Keratinocyte (primary cell): ENCODE measurements at regions not wholly inside any gene's neighbourhood (a gene's known extent, or its start where the extent isn't known, plus 50 kb on each side); places are given as distances from the start of the nearest gene placed in this dataset.

Experiments
- EZH2 ChIP-seq: IDR thresholded peaks from one replicate; pipeline ENCODE4 v1.6.1; 2012; ENCODE audit warnings: inconsistent platforms, mild to moderate bottlenecking, low read length, moderate library complexity
- TF ChIP-seq, protein P1 (sequence below), 3 experiments: IDR thresholded peaks in 1 of 3; conservative IDR thresholded peaks in 1 of 3; optimal IDR thresholded peaks in 1 of 3; 2 replicates in 2 of 3; 3 replicates in 1 of 3; pipeline versions ENCODE3 to v1.5.1; 2011; ENCODE audit warnings: low read length in 3 of 3, mild to moderate bottlenecking in 3 of 3, moderate library complexity in 2 of 3, control low read depth in 1 of 3, inconsistent platforms in 1 of 3; ENCODE audit not compliant: insufficient read depth in 2 of 3; ENCODE audit errors: extremely low read depth in 1 of 3

DNA sequence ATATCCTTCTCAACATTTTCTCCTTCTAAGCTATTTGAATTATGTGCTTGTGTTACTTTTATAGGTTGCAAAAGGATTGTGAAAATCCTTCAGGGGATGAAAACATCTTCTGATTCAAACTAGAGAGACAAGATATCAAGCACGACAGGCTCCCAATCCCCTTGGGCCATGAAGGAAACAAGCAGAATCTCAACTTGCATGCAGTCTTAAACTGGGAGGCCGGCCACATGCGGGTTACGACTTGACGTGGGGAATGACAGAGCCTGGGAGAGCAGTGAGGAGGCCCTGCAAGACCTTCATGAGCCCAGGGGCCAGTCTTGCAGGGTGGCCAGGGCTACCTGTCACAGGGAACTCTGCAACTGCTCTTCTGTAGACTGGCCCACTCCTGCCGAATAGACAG is 94.4 kb downstream of the SCN11A start:
- TF ChIP-seq, protein P1, sequence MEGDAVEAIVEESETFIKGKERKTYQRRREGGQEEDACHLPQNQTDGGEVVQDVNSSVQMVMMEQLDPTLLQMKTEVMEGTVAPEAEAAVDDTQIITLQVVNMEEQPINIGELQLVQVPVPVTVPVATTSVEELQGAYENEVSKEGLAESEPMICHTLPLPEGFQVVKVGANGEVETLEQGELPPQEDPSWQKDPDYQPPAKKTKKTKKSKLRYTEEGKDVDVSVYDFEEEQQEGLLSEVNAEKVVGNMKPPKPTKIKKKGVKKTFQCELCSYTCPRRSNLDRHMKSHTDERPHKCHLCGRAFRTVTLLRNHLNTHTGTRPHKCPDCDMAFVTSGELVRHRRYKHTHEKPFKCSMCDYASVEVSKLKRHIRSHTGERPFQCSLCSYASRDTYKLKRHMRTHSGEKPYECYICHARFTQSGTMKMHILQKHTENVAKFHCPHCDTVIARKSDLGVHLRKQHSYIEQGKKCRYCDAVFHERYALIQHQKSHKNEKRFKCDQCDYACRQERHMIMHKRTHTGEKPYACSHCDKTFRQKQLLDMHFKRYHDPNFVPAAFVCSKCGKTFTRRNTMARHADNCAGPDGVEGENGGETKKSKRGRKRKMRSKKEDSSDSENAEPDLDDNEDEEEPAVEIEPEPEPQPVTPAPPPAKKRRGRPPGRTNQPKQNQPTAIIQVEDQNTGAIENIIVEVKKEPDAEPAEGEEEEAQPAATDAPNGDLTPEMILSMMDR (optimal IDR thresholded peaks at IDR 0.05 in 1 of 3, IDR thresholded peaks at IDR 0.05 in 1 of 3, conservative IDR thresholded peaks at IDR 0.05 in 1 of 3; ENCODE audit: extremely low read depth in 1 of 3, insufficient read depth in 2 of 3, low read length in 3 of 3), result no peak
- no peak for TF ChIP-seq EZH2
